CD8-positive, alpha-beta memory T cell (primary cell): ENCODE measurements at regions not wholly inside any gene's neighbourhood (a gene's known extent, or its start where the extent isn't known, plus 50 kb on each side); places are given as distances from the start of the nearest gene placed in this dataset.

Experiments
- CTCF ChIA-PET: fragments of 350-600 bp; sonication (Branson Sonifier 250); formaldehyde crosslinking; loops from one replicate; lab custom pipeline; 2021; ENCODE audit warnings: antibody characterized with exemption; lab: Charles Lee
- POLR2A ChIA-PET: fragments of 350-600 bp; sonication (Branson Sonifier 250); formaldehyde crosslinking; loops from one replicate; lab custom pipeline; 2021; ENCODE audit warnings: antibody characterized with exemption; lab: Charles Lee
- DNase-seq, 5 donors: peaks; one replicate each; pipeline versions ENCODE4 v3.0.0 to v3.0.0-alpha.2; 2020 to 2022; ENCODE audit warnings: mixed read lengths in 1 of 5
- H3K27ac ChIP-seq: one replicate; pipeline ENCODE4 v1.7.0; 2013; ENCODE audit warnings: low read depth, mild to moderate bottlenecking, low read length, moderate library complexity
- H3K27me3 ChIP-seq: 2 replicates; pipeline ENCODE4 v1.7.0; 2013; ENCODE audit warnings: low read length, mild to moderate bottlenecking; ENCODE audit not compliant: insufficient read depth, poor library complexity, severe bottlenecking
- H3K36me3 ChIP-seq: 2 replicates; pipeline ENCODE4 v1.7.0; 2013; ENCODE audit warnings: mild to moderate bottlenecking, low read length, moderate library complexity; ENCODE audit not compliant: insufficient read depth
- H3K4me1 ChIP-seq: 2 replicates; pipeline ENCODE4 v1.7.0; 2013; ENCODE audit warnings: mild to moderate bottlenecking, low read length, moderate library complexity; ENCODE audit not compliant: insufficient read depth
- H3K4me3 ChIP-seq: 2 replicates; pipeline ENCODE4 v1.7.0; 2013; ENCODE audit warnings: mild to moderate bottlenecking, low read length
- H3K9me3 ChIP-seq: 2 replicates; pipeline ENCODE4 v1.7.0; 2013; ENCODE audit warnings: mild to moderate bottlenecking, low read length
- H3K27ac Mint-ChIP-seq, 8 donors: one replicate each; pipeline ENCODE4 v1.8.0; 2020 to 2021; ENCODE audit warnings: mixed read lengths in 8 of 8, mild to moderate bottlenecking in 6 of 8, inconsistent platforms in 3 of 8, moderate library complexity in 3 of 8
- H3K27me3 Mint-ChIP-seq, 2 donors: one replicate each; pipeline ENCODE4 v1.8.0; 2020 to 2021; ENCODE audit warnings: mixed read lengths in 2 of 2, mild to moderate bottlenecking in 1 of 2, moderate library complexity in 1 of 2
- H3K36me3 Mint-ChIP-seq, 3 donors: one replicate each; pipeline ENCODE4 v1.8.0; 2020 to 2021; ENCODE audit warnings: mixed read lengths in 3 of 3, inconsistent platforms in 1 of 3, mild to moderate bottlenecking in 1 of 3
- H3K4me1 Mint-ChIP-seq, 3 donors: one replicate each; pipeline ENCODE4 v1.8.0; 2020 to 2021; ENCODE audit warnings: mixed read lengths in 3 of 3, inconsistent platforms in 1 of 3, mild to moderate bottlenecking in 1 of 3
- H3K4me3 Mint-ChIP-seq, 7 donors: one replicate each; pipeline ENCODE4 v1.8.0; 2020 to 2021; ENCODE audit warnings: mixed read lengths in 7 of 7, mild to moderate bottlenecking in 6 of 7, moderate library complexity in 4 of 7, inconsistent platforms in 2 of 7
- H3K9me3 Mint-ChIP-seq, 5 donors: one replicate each; pipeline ENCODE4 v1.8.0; 2020 to 2022; ENCODE audit warnings: mixed read lengths in 5 of 5, mild to moderate bottlenecking in 3 of 5, moderate library complexity in 2 of 5, inconsistent platforms in 1 of 5

DNA sequence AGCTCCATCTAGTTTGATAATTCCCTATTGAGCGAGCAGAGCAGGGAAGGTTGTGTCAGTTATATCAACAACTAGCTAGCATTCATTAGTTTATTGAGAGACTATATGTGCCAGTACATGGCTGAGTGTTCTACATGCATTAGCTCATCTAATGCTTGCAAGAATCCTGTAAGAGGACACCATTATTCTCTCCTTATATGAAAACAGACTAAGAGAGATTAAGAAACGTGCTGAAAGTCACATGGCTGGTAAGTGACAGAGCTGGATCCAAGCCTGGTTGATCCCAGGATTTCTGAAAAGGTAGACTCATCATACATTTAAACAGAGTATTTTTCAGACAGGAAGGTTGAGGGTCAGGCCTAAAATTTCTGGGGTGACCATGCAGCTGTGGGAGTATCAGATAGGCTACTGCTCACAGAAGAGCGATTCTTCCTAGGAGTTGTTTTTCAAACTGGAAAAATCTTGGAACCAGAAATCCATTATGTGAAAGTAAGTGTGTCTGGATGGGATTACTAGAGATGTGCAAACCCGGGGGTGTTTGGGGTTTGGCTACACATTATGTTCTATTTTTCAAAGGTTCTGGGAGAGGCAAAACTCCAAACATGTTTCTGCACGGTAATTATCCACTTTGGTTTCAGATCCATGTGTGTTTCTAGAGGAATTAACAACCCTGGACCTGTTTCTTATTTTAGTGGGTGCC is 213.3 kb downstream of the FAM76B start:
- Mint-ChIP-seq H3K27me3 (peaks cover 0 to 4% of the 10 kb centered on the region in 2 donors), H3K27ac (no peak overlapping the region), H3K36me3 (no peaks in the 10 kb centered on the region), H3K9me3 (no peaks in the 10 kb centered on the region), H3K4me3 (no peak overlapping the region), H3K4me1 (no peaks in the 10 kb centered on the region)
- ChIA-PET POLR2A (no interaction called here), CTCF (interaction anchor here (2.0 kb wide), 1 partner anchor 31 kb away, joined by 4 read pairs; no protein-coding TSS in a partner anchor)
- no peaks in the 10 kb centered on the region for H3K27me3 ChIP-seq
- H3K4me1 ChIP-seq = no peaks in the 10 kb centered on the region
- no peak overlapping the region for H3K4me3 ChIP-seq
- H3K9me3 ChIP-seq = no peaks in the 10 kb centered on the region
- H3K36me3 ChIP-seq = no peaks in the 10 kb centered on the region
- no peak overlapping the region for H3K27ac ChIP-seq
- DNase-seq = no peak

DNA sequence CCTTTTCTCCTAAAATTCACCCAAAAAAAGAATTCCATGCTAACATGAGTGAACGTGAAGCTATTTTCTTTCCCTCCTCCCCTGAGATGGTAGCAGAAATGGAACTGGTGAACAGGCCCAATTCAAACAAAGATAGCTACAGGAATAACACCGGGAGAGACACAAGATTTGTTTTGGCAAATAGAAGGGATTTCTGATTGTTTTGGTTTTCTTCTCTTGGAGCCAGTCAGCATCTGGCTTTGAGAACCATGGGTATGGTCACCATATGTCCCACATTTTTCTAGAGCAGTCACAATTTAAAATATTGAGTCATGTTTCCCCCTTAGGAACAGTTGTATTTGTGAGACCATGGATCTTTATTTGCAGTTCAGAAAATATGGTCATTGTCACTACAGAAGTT is 214.1 kb downstream of the FAM76B start:
- no peak overlapping the region for H3K27ac ChIP-seq
- no peaks in the 10 kb centered on the region for H3K9me3 Mint-ChIP-seq
- no peak overlapping the region for H3K4me3 ChIP-seq
- no peak overlapping the region for H3K4me3 Mint-ChIP-seq
- no peaks in the 10 kb centered on the region for H3K36me3 ChIP-seq
- no peaks in the 10 kb centered on the region for H3K36me3 Mint-ChIP-seq
- ChIA-PET POLR2A (no interaction called here), CTCF (interaction anchor here (2.0 kb wide), 1 partner anchor 30 kb away, joined by 4 read pairs; no protein-coding TSS in a partner anchor)
- H3K27me3 ChIP-seq = no peaks in the 10 kb centered on the region
- no peaks in the 10 kb centered on the region for H3K9me3 ChIP-seq
- H3K4me1 Mint-ChIP-seq = no peaks in the 10 kb centered on the region
- H3K4me1 ChIP-seq = no peaks in the 10 kb centered on the region
- no peak overlapping the region for H3K27ac Mint-ChIP-seq
- H3K27me3 Mint-ChIP-seq = peaks cover 4% of the 10 kb centered on the region in 2 donors
- no peak for DNase-seq

DNA sequence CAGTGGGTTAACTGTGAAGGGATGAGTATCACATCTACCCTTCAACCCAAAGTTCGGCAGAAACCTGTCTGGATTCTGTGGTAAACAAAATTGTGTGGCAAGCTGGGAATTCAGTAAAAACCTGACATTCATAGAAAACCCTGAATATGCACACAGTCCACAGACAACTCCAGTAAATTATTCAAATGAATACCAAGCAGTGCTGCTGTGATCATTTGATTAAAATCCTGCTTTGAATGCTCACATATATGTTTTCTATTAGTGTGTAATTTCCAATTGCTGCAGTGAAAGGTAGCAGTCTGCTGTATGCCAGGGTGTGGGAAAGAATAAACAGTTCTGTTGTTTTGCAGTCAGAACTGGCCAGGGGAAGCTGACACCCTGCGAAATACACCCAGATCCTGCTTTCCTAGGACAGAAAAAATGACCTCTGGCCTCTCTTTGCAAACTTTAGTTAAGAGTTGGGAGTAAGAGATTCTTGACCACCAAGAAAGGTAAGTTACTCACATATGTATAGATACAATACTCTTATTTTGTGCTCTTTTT is 217.8 kb downstream of the FAM76B start:
- peaks cover 2 to 15% (median 5%) of the 10 kb centered on the region in 5 donors for H3K9me3 Mint-ChIP-seq
- peaks cover 4 to 20% of the 10 kb centered on the region in 2 donors for H3K27me3 Mint-ChIP-seq
- H3K4me1 Mint-ChIP-seq = no peaks in the 10 kb centered on the region
- H3K36me3 ChIP-seq = no peaks in the 10 kb centered on the region
- peaks cover 4% of the 10 kb centered on the region for H3K9me3 ChIP-seq
- no peak overlapping the region for H3K4me3 ChIP-seq
- no peaks in the 10 kb centered on the region for H3K4me1 ChIP-seq
- H3K36me3 Mint-ChIP-seq = no peaks in the 10 kb centered on the region
- CTCF ChIA-PET = no interaction called here
- H3K27me3 ChIP-seq = no peaks in the 10 kb centered on the region
- H3K4me3 Mint-ChIP-seq = no peak overlapping the region
- H3K27ac Mint-ChIP-seq = peak overlapping the region in 1 of 8 donors; percentile 6
- POLR2A ChIA-PET = no interaction called here
- no peak overlapping the region for H3K27ac ChIP-seq
- DNase-seq = no peak

GRCh38 chr11:95570845-95571244 is 218.7 kb downstream of the FAM76B start:
- POLR2A ChIA-PET = no interaction called here
- Mint-ChIP-seq H3K9me3 (peaks cover 2 to 15% (median 5%) of the 10 kb centered on the region in 5 donors), H3K36me3 (no peaks in the 10 kb centered on the region), H3K27ac (no peak overlapping the region), H3K4me3 (no peak overlapping the region), H3K27me3 (peaks cover 4 to 20% of the 10 kb centered on the region in 2 donors), H3K4me1 (no peaks in the 10 kb centered on the region)
- DNase-seq = no peak
- Histone ChIP-seq H3K4me3 (no peak overlapping the region), H3K4me1 (peaks cover under 1% of the 10 kb centered on the region), H3K36me3 (no peaks in the 10 kb centered on the region), H3K9me3 (peaks cover 4% of the 10 kb centered on the region), H3K27me3 (no peaks in the 10 kb centered on the region), H3K27ac (no peak overlapping the region)
- CTCF ChIA-PET = no interaction called here

DNA sequence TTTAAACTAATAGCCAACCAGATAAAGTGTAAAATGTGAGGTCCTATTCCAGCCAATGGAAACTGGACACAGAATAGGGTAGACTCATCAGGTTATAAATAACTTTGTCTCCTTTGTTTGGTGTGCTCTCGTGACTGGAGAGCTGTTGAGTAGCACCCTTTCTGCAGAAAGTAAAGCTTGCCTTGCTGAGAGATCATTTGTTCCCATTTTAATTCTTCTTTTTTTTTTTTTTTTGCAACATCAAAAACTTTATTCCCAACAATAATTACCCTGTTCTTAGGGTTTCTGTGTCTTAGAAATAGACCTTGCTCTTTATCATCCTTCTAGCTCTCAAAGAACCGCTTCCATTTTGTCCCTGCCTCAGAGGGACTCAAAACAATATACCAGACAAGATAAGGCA is 220.4 kb downstream of the FAM76B start:
- Mint-ChIP-seq H3K9me3 (peaks cover 2 to 15% (median 5%) of the 10 kb centered on the region in 5 donors), H3K27ac (no peak overlapping the region), H3K36me3 (no peaks in the 10 kb centered on the region), H3K4me1 (peaks cover 0 to 4% (median 0%) of the 10 kb centered on the region in 3 donors), H3K27me3 (peaks cover 2 to 20% of the 10 kb centered on the region in 2 donors), H3K4me3 (no peak overlapping the region)
- H3K4me1 ChIP-seq = peaks cover 6% of the 10 kb centered on the region
- peaks cover 4% of the 10 kb centered on the region for H3K9me3 ChIP-seq
- POLR2A ChIA-PET = no interaction called here
- CTCF ChIA-PET = no interaction called here
- H3K27ac ChIP-seq = no peak overlapping the region
- DNase-seq = no peak
- H3K4me3 ChIP-seq = no peak overlapping the region
- no peaks in the 10 kb centered on the region for H3K36me3 ChIP-seq
- H3K27me3 ChIP-seq = no peaks in the 10 kb centered on the region

GRCh38 chr11:95568281-95568680 is 221.3 kb downstream of the FAM76B start:
- H3K4me1 ChIP-seq = peaks cover 10% of the 10 kb centered on the region
- H3K27me3 ChIP-seq = no peaks in the 10 kb centered on the region
- Mint-ChIP-seq H3K27me3 (peaks cover 2 to 20% of the 10 kb centered on the region in 2 donors), H3K9me3 (peaks cover 2 to 15% (median 5%) of the 10 kb centered on the region in 5 donors), H3K36me3 (no peaks in the 10 kb centered on the region), H3K4me3 (no peak overlapping the region), H3K27ac (no peak overlapping the region), H3K4me1 (peaks cover 0 to 4% (median 0%) of the 10 kb centered on the region in 3 donors)
- CTCF ChIA-PET = interaction anchor here (0.8 kb wide), 1 partner anchor 137 kb away, joined by 3 read pairs; no protein-coding TSS in a partner anchor
- H3K4me3 ChIP-seq = no peak overlapping the region
- no peak overlapping the region for H3K27ac ChIP-seq
- H3K36me3 ChIP-seq = no peaks in the 10 kb centered on the region
- no peak for DNase-seq
- POLR2A ChIA-PET = no interaction called here
- H3K9me3 ChIP-seq = peaks cover 4% of the 10 kb centered on the region

GRCh38 chr11:95567685-95568084 is 221.9 kb downstream of the FAM76B start:
- no peaks in the 10 kb centered on the region for H3K36me3 Mint-ChIP-seq
- H3K4me1 Mint-ChIP-seq = peaks cover 0 to 4% (median 0%) of the 10 kb centered on the region in 3 donors
- CTCF ChIA-PET = interaction anchor here (0.8 kb wide), 1 partner anchor 138 kb away, joined by 3 read pairs; no protein-coding TSS in a partner anchor
- Histone ChIP-seq H3K9me3 (peaks cover 4% of the 10 kb centered on the region), H3K4me1 (peaks cover 10% of the 10 kb centered on the region), H3K36me3 (no peaks in the 10 kb centered on the region), H3K4me3 (no peak overlapping the region), H3K27me3 (no peaks in the 10 kb centered on the region), H3K27ac (no peak overlapping the region)
- H3K27me3 Mint-ChIP-seq = peaks cover 2 to 20% of the 10 kb centered on the region in 2 donors
- H3K9me3 Mint-ChIP-seq = peaks cover 2 to 15% (median 5%) of the 10 kb centered on the region in 5 donors
- H3K27ac Mint-ChIP-seq = no peak overlapping the region
- no peak overlapping the region for H3K4me3 Mint-ChIP-seq
- no peak for DNase-seq
- POLR2A ChIA-PET = no interaction called here

DNA sequence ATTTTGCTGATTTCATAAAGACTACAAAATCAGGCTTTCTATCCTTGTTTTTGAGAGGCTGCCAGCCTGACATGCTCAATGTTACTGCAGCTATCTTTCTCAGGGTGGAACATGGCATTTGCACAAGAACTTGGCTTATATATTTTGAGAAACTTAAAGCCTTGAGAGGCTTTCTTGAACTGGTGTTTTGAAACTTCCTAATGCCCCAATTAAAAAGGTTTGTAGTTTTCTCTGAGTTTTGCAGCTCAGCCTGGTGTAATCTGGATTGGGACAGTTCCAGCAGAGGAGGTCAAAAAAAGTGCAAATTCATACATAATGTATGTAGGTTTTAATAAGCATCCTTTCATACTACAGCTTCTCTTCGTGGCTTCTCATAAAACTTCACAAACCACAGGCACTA is 223.4 kb downstream of the FAM76B start:
- Mint-ChIP-seq H3K36me3 (no peaks in the 10 kb centered on the region), H3K4me1 (peaks cover 0 to 4% (median 0%) of the 10 kb centered on the region in 3 donors), H3K9me3 (peaks cover 2 to 15% (median 5%) of the 10 kb centered on the region in 5 donors), H3K27ac (no peak overlapping the region), H3K27me3 (peaks cover 5 to 22% of the 10 kb centered on the region in 2 donors), H3K4me3 (no peak overlapping the region)
- Histone ChIP-seq H3K27me3 (no peaks in the 10 kb centered on the region), H3K27ac (no peak overlapping the region), H3K36me3 (no peaks in the 10 kb centered on the region), H3K4me3 (no peak overlapping the region), H3K9me3 (peaks cover 4% of the 10 kb centered on the region), H3K4me1 (peaks cover 10% of the 10 kb centered on the region)
- CTCF ChIA-PET = interaction anchor here (1.5 kb wide), 1 partner anchor 139 kb away, joined by 3 read pairs; no protein-coding TSS in a partner anchor
- no peak for DNase-seq
- POLR2A ChIA-PET = no interaction called here
